NCI-H2196 (cell line): ENCODE measurements at regions not wholly inside any gene's neighbourhood (a gene's known extent, or its start where the extent isn't known, plus 50 kb on each side); places are given as distances from the start of the nearest gene placed in this dataset.
"Not testable (repeated sequence)": the region's sequence is repeated elsewhere in the genome, so short reads cannot be mapped to it uniquely, and the experiment has no call there.

Experiments used
- DNase-seq: peaks from one replicate; lab custom pipeline; 2025; ENCODE audit not compliant: unreplicated experiment; lab: John Stamatoyannopoulos, UW

- DNase-seq, result no peak
Measured at GRCh38 chr12:13570005-13570694, 373.6 kb downstream of the EMP1 start.

GRCh38 chr12:13566292-13566691 is 369.8 kb downstream of the EMP1 start:
- DNase-seq, result no peak

GRCh38 chr12:13564266-13564810 is 367.8 kb downstream of the EMP1 start:
- no peak for DNase-seq

- DNase-seq, result no peak
Measured at GRCh38 chr12:13563743-13564125, 367.2 kb downstream of the EMP1 start.

GRCh38 chr12:13562915-13563742 is 366.6 kb downstream of the EMP1 start:
- no peak for DNase-seq

GRCh38 chr12:13561923-13562322 is 365.4 kb downstream of the EMP1 start:
- DNase-seq, result no peak

- DNase-seq, result peak; percentile 14
Measured at GRCh38 chr12:13559318-13559978, 362.9 kb downstream of the EMP1 start.

- DNase-seq, result no peak
Measured at GRCh38 chr12:13552830-13553229, 356.3 kb downstream of the EMP1 start.

GRCh38 chr12:13547283-13547682 is 350.8 kb downstream of the EMP1 start:
- no peak for DNase-seq

- no peak for DNase-seq
Measured at GRCh38 chr12:13546231-13546630, 349.7 kb downstream of the EMP1 start.

GRCh38 chr12:13539051-13539450 is 342.5 kb downstream of the EMP1 start:
- DNase-seq, result no peak

GRCh38 chr12:13538136-13538535 is 341.6 kb downstream of the EMP1 start:
- no peak for DNase-seq

GRCh38 chr12:13537623-13538022 is 341.1 kb downstream of the EMP1 start:
- no peak for DNase-seq

- DNase-seq, result no peak
Measured at GRCh38 chr12:13536219-13536910, 339.8 kb downstream of the EMP1 start.

- peak; percentile 52 for DNase-seq
Measured at GRCh38 chr12:13534645-13535398, 338.3 kb downstream of the EMP1 start.

GRCh38 chr12:13534242-13534641 is 337.7 kb downstream of the EMP1 start:
- no peak for DNase-seq

GRCh38 chr12:13530966-13531365 is 334.4 kb downstream of the EMP1 start:
- no peak for DNase-seq

GRCh38 chr12:13526185-13526921 is 329.8 kb downstream of the EMP1 start:
- DNase-seq, result not testable (repeated sequence)

- DNase-seq, result no peak
Measured at GRCh38 chr12:13523536-13524307, 327.2 kb downstream of the EMP1 start.
